ENCODE measurements at regions not wholly inside any gene's neighbourhood (a gene's known extent, or its start where the extent isn't known, plus 50 kb on each side); places are given as distances from the start of the nearest gene placed in this dataset.

GRCh38 chr9:90062982-90063381 lies 458.2 kb downstream of the GADD45G start:
- Histone ChIP-seq H3K4me1 (ENCODE audit: insufficient read depth, low read length) (no peaks in the 10 kb centered on the region), H3K27ac (ENCODE audit: low read depth in 1 of 2, low read length in 2 of 2) (no peak overlapping the region), H3K9me3 (ENCODE audit: control insufficient read depth in 1 of 2, insufficient read depth in 1 of 2, low read length in 2 of 2) (no peaks in the 10 kb centered on the region), H3K4me3 (ENCODE audit: low read length) (no peak overlapping the region), H3K27me3 (ENCODE audit: control insufficient read depth in 1 of 2, insufficient read depth in 2 of 2, low read length in 2 of 2) (no peaks in the 10 kb centered on the region), H3K36me3 (ENCODE audit: insufficient read depth, low read length) (no peaks in the 10 kb centered on the region)
- TF ChIP-seq CTCF (IDR thresholded peaks at IDR 0.05), result no peak
- DNase-seq (no peak), ATAC-seq (ENCODE audit: poor library complexity) (no peak)
- ChIA-PET CTCF (no interaction called here), POLR2A (no interaction called here)
- H3K27me3 Mint-ChIP-seq, result peaks cover 9% of the 10 kb centered on the region
- no peak overlapping the region for H3K4me3 Mint-ChIP-seq
- H3K9me3 Mint-ChIP-seq, result no peaks in the 10 kb centered on the region
- H3K27ac Mint-ChIP-seq, result no peak overlapping the region
- H3K4me1 Mint-ChIP-seq (ENCODE audit: low read depth), result no peaks in the 10 kb centered on the region
- no peaks in the 10 kb centered on the region for H3K36me3 Mint-ChIP-seq (ENCODE audit: low read depth)
- intact Hi-C loops (cut with DNase I, micrococcal nuclease), result no loop called here

DNA sequence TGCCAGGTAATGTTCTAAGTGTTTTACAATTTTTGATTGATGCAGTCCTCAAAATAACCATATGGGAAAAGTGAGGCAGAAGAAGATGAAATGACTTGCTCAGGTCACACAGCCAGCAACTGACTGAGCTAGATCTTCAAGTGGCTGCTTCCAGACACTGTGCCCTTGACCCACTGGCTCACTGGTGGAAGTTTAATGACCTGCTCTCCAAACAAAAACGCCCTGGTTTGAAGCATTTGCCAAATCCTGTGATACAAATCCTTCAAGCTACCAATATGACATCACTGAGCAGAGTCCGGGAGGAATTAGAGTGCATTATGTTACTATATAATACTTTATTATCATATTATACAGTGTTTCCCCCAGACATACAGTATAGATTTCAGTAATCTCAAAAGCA lies 459.4 kb downstream of the GADD45G start:
- no peaks in the 10 kb centered on the region for H3K36me3 Mint-ChIP-seq (ENCODE audit: low read depth)
- TF ChIP-seq CTCF (IDR thresholded peaks at IDR 0.05), result no peak
- peaks cover 20% of the 10 kb centered on the region for H3K27me3 Mint-ChIP-seq
- CTCF ChIA-PET, result no interaction called here
- Histone ChIP-seq H3K9me3 (ENCODE audit: control insufficient read depth in 1 of 2, insufficient read depth in 1 of 2, low read length in 2 of 2) (no peaks in the 10 kb centered on the region), H3K36me3 (ENCODE audit: insufficient read depth, low read length) (no peaks in the 10 kb centered on the region), H3K27ac (ENCODE audit: low read depth in 1 of 2, low read length in 2 of 2) (no peak overlapping the region), H3K4me1 (ENCODE audit: insufficient read depth, low read length) (no peaks in the 10 kb centered on the region), H3K27me3 (ENCODE audit: control insufficient read depth in 1 of 2, insufficient read depth in 2 of 2, low read length in 2 of 2) (no peaks in the 10 kb centered on the region), H3K4me3 (ENCODE audit: low read length) (no peak overlapping the region)
- DNase-seq (no peak), ATAC-seq (ENCODE audit: poor library complexity) (no peak)
- POLR2A ChIA-PET, result no interaction called here
- intact Hi-C loops (cut with DNase I, micrococcal nuclease), result no loop called here
- no peaks in the 10 kb centered on the region for H3K9me3 Mint-ChIP-seq
- H3K4me1 Mint-ChIP-seq (ENCODE audit: low read depth), result no peaks in the 10 kb centered on the region
- no peak overlapping the region for H3K27ac Mint-ChIP-seq
- no peak overlapping the region for H3K4me3 Mint-ChIP-seq

DNA sequence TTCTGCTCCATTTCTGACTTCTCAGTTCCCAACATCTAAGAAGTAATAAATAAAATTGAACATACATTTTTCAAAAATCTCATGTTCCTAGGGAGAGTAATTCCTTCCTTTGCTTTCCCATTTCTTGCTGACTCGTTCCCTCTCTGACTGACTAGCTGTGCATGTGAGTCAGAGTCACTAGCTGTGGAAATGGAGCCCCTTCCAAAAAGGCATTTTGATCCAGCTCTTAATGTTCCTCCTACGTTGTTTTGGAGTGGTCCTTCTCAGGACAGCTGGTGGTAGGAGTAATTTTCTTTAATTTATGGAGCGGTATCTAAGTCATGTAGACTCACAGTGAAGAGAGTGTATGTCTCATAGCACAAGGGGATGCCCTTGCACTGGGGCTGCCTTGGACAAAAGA lies 460.2 kb downstream of the GADD45G start:
- no peak overlapping the region for H3K27ac ChIP-seq (ENCODE audit: low read depth in 1 of 2, low read length in 2 of 2)
- H3K27ac Mint-ChIP-seq, result no peak overlapping the region
- DNase-seq, result no peak
- ChIA-PET POLR2A (no interaction called here), CTCF (no interaction called here)
- H3K36me3 Mint-ChIP-seq (ENCODE audit: low read depth), result no peaks in the 10 kb centered on the region
- H3K36me3 ChIP-seq (ENCODE audit: insufficient read depth, low read length), result no peaks in the 10 kb centered on the region
- H3K27me3 Mint-ChIP-seq, result peaks cover 21% of the 10 kb centered on the region
- TF ChIP-seq CTCF (IDR thresholded peaks at IDR 0.05), result no peak
- H3K27me3 ChIP-seq (ENCODE audit: control insufficient read depth in 1 of 2, insufficient read depth in 2 of 2, low read length in 2 of 2), result peaks cover 0 to 3% of the 10 kb centered on the region in 2 experiments
- H3K4me3 ChIP-seq (ENCODE audit: low read length), result no peak overlapping the region
- H3K9me3 ChIP-seq (ENCODE audit: control insufficient read depth in 1 of 2, insufficient read depth in 1 of 2, low read length in 2 of 2), result no peaks in the 10 kb centered on the region
- H3K4me1 ChIP-seq (ENCODE audit: insufficient read depth, low read length), result no peaks in the 10 kb centered on the region
- intact Hi-C loops (cut with DNase I, micrococcal nuclease), result no loop called here
- H3K9me3 Mint-ChIP-seq, result no peaks in the 10 kb centered on the region
- no peak for ATAC-seq (ENCODE audit: poor library complexity)
- no peaks in the 10 kb centered on the region for H3K4me1 Mint-ChIP-seq (ENCODE audit: low read depth)
- H3K4me3 Mint-ChIP-seq, result no peak overlapping the region

Measured in CD4-positive, alpha-beta T cell (primary cell).